Stimulated activated CD8-positive, alpha-beta memory T cell treated with anti-CD3 and anti-CD28 coated beads, Interleukin-7, amount 100 ng/mL, for 48 hours (primary cell): ENCODE measurements at regions not wholly inside any gene's neighbourhood (a gene's known extent, or its start where the extent isn't known, plus 50 kb on each side); places are given as distances from the start of the nearest gene placed in this dataset.

Experiments used
- DNase-seq, 2 donors: peaks; one replicate each; pipeline ENCODE4 v3.0.0-alpha.2; 2020; ENCODE audit warnings: low read depth in 1 of 2; ENCODE audit errors: extremely low read depth in 1 of 2

- DNase-seq = no peak
Observed at GRCh38 chr2:173806761-173807160, 158.4 kb downstream of the SP3 start.

GRCh38 chr2:173808718-173809117, 156.5 kb downstream of the SP3 start:
- DNase-seq = no peak

DNA sequence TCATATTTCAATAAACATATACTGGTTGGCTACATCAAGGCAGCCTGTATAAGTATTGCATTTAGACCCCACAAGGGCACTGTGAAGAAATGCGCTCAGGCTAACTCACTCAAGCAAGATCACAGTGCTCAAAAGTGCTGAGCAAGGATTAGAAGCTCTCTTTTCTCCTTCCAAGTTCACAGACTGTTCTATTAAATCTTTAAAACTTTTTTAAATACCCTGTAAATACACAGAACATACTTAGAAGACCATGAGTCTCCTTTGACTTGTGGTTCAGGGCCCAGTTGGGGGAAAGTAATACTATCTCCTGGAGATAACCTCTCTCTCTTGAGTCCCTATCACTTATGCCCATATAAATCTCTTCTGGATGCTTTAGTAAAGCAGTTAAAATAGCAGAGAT, 152.9 kb downstream of the SP3 start:
- no peak for DNase-seq

DNA sequence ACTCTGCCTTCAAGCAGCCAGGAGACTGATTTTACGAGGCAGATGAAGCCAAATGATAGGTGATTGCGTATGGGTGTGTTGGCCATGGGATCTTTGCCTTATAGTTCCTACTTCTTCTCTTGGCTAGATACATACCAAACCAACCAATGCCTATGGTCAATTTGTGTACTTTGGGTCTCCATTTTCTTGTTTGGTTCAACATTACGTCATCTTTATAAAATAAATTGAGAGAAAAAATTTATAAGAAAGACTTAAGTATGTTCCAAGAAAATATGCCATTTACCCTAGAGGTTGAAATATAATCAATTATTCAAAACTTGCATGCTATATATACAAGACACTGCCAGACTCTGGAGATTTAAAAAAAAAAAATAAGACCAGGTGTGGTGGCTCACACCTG, 150.9 kb downstream of the SP3 start:
- no peak for DNase-seq

DNA sequence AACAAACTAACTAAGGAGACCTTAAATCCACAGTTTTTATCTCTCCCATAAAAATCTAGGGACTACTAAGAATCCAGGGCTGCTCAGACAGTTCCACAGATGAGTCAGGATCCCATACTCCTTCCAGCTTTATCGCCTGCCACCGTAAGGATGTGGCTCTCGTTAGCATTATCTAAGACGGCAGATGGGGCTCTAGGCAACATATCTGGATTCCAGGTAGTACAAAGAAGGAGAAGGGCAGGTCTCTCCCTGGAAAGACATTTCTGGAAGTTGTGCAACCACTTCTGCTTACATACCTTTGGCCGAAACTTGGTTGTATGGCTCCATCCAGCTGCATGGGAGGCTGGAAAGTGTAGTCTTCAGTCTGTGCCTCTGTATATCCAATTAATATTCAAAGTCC, 149.4 kb downstream of the SP3 start:
- DNase-seq = no peak

- no peak for DNase-seq
Observed at GRCh38 chr2:173817582-173817981, 147.6 kb downstream of the SP3 start.

DNA sequence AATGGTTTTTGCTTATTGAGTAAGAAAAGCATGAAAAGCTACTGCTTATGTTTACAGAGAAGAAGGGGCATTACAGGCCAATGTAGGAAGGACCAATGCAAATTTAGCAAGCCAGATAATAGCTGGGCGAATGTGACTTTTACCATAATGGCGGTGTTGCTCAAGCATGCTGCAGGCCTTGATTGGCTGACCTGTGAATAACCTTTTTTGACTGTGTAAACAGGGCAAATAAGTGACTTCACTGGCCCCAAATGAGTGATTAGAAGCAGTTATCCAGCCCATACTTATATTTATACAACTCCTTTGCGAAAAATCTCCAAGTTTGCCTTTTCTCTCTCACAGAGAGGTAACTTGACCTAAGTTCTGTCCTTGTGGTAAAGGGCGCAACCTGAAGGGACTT, 146.9 kb downstream of the SP3 start:
- no peak for DNase-seq

DNA sequence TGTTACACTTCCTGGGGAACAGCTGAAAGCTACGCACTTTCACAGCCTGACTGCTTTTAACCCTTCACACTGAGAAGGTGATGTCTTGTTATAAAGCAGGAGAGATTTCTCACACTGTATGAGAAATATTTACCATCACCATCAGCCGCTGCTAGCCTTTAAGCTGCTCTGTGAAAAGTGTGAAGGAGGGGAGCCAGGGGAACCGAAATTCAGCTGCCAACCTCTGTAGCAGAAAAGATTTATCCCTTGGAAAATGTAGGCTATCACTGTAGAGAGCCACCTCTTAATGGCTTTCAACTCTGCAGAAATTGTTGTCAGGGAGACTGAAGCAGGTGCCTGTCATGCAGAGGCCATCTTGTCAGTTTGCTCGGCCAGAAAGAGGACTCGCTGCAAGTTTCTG, 145.3 kb downstream of the SP3 start:
- no peak for DNase-seq

GRCh38 chr2:173821451-173821850, 143.7 kb downstream of the SP3 start:
- DNase-seq = no peak

DNA sequence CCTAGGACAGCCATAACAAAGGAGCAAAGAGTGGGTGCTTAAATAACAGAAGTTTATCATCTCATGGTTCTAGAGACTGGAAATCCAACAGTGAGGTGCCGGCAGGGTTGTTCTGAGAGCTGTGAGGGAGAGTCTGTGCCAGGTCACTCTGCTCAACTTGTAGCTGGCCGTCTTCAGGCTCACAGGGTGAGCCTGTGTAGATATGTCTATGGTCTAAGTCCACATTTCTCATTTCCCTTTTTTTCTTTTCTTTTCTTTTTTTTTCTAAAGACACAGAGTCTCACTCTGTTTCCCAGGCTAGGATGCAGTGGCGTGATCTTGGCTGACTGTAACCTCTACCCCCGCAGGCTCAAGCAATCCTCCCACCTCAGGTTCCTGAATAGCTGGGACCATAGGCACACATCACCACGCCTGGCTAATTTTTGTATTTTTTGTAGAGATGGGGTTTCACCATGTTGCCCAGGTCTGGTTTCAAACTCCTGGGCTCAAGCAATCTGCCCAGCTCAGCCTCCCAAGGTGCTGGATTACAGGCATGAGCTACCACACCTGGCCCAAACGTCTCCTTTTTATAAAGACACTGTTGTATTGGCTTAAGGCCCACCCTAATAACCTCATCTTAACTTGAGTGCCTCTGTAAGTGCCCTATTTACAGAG, 142.2 kb downstream of the SP3 start:
- no peak for DNase-seq

GRCh38 chr2:173823543-173823939, 141.6 kb downstream of the SP3 start:
- no peak for DNase-seq

- no peak for DNase-seq
Observed at GRCh38 chr2:173828189-173829142, 136.7 kb downstream of the SP3 start.

GRCh38 chr2:173829727-173830126, 135.4 kb downstream of the SP3 start:
- no peak for DNase-seq

GRCh38 chr2:173830170-173830569, 135.0 kb downstream of the SP3 start:
- DNase-seq = no peak

- DNase-seq = no peak
Observed at GRCh38 chr2:173831312-173832229, 133.6 kb downstream of the SP3 start.

DNA sequence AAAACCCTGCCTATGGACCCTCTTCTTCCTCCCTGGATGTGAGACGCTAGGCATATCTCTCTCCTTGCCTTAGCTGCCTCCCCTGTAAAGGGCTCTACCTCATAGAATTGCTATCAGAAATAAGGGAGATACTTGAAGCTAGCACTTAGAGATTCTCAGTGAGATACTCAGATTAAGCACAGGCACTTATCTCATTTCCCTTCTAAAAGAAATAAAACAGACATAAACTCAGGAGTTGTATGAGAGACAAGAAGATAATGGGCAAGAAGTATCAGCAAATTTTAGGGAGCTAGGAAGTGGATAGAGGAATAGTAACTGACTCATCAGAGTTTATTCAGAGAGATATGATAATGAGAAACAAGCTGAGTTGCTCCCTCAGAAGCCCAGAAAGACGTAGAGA, 131.0 kb downstream of the SP3 start:
- no peak for DNase-seq

DNA sequence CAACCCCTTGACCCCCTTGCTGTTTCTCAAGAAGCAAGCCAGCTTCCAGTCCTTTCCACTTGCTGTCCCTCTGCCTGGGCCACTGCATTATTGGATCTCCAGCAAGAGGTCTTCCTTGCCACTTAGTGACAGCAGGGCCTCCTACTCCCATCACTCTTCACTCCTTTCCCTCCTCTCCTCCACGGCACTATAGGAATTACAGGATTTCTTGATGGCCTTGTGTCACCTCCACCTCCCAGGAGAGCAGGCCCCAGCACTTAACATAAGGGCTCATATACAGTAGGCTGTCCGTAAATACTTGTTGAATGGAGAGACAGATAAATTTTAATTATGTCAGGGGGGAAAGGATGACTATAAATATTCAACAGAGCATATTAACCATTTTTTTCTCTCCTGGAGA, 129.4 kb downstream of the SP3 start:
- DNase-seq = no peak

- no peak for DNase-seq
Observed at GRCh38 chr2:173841110-173841509, 124.1 kb downstream of the SP3 start.

DNA sequence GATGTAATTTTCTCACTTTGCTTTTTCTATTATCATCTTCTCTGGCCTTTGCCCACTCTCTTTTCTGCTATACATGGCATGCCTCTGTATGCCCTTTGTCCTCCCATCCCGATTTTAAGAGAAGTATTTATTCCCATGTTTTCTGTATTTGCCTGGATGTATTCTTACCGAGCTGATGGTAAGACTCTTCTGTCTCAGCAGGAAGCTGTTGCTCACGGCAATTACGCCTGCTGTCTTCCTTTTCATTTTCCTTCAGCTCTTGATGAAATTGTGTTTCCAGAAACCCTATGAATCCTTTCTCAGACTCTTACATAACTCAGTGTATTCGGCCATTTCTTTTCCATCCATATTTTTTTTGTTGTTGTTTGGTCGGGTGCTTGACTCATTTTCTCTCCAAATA, 121.6 kb downstream of the SP3 start:
- no peak for DNase-seq

DNA sequence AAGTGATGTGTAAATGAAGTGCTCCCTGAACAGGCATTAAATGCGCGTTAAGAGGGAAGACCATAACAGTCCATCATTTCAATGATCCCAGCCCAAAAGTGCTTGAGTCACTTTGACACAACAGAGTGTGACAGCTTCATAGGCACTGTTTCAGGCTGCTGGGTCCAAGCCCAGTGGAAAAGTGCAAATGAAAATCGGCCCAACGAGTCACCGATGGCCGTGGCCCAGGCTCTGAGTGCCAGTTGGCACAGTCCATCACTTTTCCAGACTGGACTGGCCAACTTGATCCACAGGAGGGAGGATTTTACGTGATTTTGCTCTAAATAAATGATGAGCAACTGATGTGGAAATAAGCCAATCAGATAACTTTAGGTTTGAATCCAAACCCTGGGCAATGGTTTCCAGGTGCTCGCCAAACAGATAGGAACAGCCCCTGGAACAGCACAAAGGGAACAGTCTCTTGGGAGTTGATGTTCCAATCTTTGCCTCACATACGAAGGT, 114.0 kb downstream of the SP3 start:
- DNase-seq = no peak

DNA sequence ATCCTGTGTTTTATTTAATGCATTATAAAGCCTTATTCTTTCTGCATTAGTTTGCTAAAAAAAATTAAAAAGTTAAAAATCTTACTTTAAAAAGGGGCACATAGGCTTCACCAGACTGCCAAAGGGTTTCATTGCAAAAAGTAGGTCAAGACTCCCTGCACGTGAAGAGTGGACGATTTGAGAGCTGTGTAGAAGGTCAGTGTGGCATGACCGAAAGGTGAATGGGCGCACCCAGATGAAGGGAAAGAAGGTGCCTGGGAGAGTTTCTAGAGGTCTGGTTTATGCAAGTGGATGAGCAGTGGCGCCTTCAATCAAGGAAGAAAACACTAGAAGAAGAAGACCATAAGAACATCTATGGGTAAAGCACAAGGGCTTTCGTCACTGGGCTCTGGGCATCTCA, 111.0 kb downstream of the SP3 start:
- no peak for DNase-seq
